K562 (cell line): ENCODE measurements at regions not wholly inside any gene's neighbourhood (a gene's known extent, or its start where the extent isn't known, plus 50 kb on each side); places are given as distances from the start of the nearest gene placed in this dataset.

Experiments used
- BCL6 ChIP-seq: fragments of 250-450 bp; sonication (Bioruptor Pico); IDR thresholded peaks from 2 replicates; pipeline ENCODE4 v1.4.0; 2020
- E2F1 ChIP-seq: sonication (generic); formaldehyde crosslinking; IDR thresholded peaks from 2 replicates; pipeline ENCODE4 v1.8.1; 2023; ENCODE audit warnings: mild to moderate bottlenecking, missing genetic modification reagents, moderate library complexity
- FOXA1 ChIP-seq: fragments of 450-650 bp; IDR thresholded peaks from 2 replicates; pipeline ENCODE4 v1.6.1; 2016; ENCODE audit warnings: mild to moderate bottlenecking, borderline replicate concordance
- MAFF ChIP-seq: IDR thresholded peaks from 2 replicates; pipeline ENCODE4 v1.6.1; 2012; ENCODE audit warnings: low read length, improper control_type of control experiment
- NR2C1 ChIP-seq, 2 experiments: fragments of 450-650 bp; IDR thresholded peaks; 2 replicates each; pipeline ENCODE4 v1.6.1; 2017; ENCODE audit warnings: mild to moderate bottlenecking in 2 of 2, antibody characterized with exemption in 1 of 2, inconsistent platforms in 1 of 2, missing compliant biosample characterization in 1 of 2, missing genetic modification characterization in 1 of 2
- POLR2A ChIP-seq: fragments of 450-650 bp; conservative IDR thresholded peaks from 2 replicates; pipeline ENCODE4 v1.6.1; 2016
- TCF3 ChIP-seq: sonication (generic); formaldehyde crosslinking; IDR thresholded peaks from 2 replicates; pipeline ENCODE4 v1.4.0; 2020; ENCODE audit warnings: mild to moderate bottlenecking, missing genetic modification reagents
- TF ChIP-seq, protein P1 (sequence below): fragments of 450-650 bp; IDR thresholded peaks from 2 replicates; pipeline ENCODE4 v1.6.1; 2014; ENCODE audit warnings: low read depth, mild to moderate bottlenecking, moderate library complexity, borderline replicate concordance
- TF ChIP-seq, protein P2 (sequence below): fragments of 250-450 bp; sonication (Bioruptor Pico); IDR thresholded peaks from 2 replicates; pipeline ENCODE4 v1.8.0; 2021; ENCODE audit warnings: moderate library complexity, mild to moderate bottlenecking, inconsistent platforms

DNA sequence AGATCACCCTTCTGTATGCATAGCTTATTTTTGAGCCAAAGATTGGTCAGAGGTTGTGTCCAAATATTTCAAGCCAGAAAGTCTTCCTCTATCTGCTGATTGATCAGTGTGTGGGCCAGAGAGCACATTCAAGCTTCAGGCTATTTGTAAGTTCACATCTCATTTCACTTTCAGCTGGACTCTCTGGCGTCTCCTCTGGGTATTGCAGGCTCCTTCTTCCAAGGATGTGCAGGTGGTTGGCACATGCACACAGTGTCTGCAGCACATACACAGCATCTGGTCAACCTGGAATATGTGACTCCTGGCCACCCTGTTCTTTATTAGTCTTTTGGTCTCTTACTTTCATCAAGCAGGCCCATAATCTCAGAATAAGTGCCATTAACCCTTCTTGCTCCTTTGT is 516.1 kb downstream of the ANXA1 start:
- TF ChIP-seq, protein P1, sequence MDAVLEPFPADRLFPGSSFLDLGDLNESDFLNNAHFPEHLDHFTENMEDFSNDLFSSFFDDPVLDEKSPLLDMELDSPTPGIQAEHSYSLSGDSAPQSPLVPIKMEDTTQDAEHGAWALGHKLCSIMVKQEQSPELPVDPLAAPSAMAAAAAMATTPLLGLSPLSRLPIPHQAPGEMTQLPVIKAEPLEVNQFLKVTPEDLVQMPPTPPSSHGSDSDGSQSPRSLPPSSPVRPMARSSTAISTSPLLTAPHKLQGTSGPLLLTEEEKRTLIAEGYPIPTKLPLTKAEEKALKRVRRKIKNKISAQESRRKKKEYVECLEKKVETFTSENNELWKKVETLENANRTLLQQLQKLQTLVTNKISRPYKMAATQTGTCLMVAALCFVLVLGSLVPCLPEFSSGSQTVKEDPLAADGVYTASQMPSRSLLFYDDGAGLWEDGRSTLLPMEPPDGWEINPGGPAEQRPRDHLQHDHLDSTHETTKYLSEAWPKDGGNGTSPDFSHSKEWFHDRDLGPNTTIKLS, result no peak
- TF ChIP-seq FOXA1, result no peak
- no peak for TF ChIP-seq E2F1 (CRISPR knock-in tag)
- TF ChIP-seq TCF3 (CRISPR knock-in tag), result no peak
- no peak for TF ChIP-seq BCL6
- TF ChIP-seq POLR2A, result no peak
- TF ChIP-seq, protein P2, sequence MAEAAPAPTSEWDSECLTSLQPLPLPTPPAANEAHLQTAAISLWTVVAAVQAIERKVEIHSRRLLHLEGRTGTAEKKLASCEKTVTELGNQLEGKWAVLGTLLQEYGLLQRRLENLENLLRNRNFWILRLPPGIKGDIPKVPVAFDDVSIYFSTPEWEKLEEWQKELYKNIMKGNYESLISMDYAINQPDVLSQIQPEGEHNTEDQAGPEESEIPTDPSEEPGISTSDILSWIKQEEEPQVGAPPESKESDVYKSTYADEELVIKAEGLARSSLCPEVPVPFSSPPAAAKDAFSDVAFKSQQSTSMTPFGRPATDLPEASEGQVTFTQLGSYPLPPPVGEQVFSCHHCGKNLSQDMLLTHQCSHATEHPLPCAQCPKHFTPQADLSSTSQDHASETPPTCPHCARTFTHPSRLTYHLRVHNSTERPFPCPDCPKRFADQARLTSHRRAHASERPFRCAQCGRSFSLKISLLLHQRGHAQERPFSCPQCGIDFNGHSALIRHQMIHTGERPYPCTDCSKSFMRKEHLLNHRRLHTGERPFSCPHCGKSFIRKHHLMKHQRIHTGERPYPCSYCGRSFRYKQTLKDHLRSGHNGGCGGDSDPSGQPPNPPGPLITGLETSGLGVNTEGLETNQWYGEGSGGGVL, result no peak
- TF ChIP-seq NR2C1 (IDR thresholded peaks at IDR 0.05), result no peak
- TF ChIP-seq NR2C1 (tag; IDR thresholded peaks at IDR 0.05), result no peak
- TF ChIP-seq MAFF, result no peak
